ENCODE measurements at regions not wholly inside any gene's neighbourhood (a gene's known extent, or its start where the extent isn't known, plus 50 kb on each side); places are given as distances from the start of the nearest gene placed in this dataset.

DNA sequence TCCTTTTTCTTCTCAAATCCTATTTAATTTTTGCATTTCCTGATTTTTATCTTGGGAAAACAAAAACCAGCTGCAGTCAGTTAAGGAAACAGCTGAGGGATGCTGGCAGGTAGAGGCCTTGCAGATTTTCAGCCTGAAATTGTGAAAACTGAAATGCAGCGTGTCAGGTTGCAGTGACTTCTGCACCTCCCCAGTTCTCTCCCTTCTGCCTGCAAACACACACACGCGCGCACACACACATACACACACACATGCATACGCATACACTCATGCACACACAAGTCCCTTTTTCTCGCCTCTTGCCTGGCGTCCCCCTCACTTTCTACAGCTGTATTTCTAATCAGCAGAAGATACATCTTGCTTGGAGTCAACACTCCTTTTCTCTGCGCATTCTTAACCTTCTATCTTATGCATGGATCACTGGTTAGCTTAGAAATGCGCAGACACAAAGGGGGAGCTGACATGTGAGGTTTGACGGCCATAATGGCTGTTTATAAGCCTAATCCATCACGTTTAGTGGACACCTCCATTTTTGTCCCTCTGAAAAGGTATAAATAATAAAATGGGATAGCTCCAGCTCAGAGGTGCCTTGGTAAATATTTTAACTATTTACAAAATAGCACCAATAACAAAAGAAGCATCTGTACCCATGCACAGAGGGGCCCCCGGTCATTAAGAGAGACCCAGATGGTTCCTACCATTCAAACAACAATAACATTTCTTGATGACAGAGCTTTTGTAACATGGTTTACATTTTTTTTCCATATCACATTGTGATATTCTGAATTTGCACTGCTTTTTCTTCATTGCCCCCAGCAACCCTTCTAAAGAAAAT, 392.1 kb upstream of the SALL1 start:
- Histone ChIP-seq H3K27me3 (ENCODE audit: control insufficient read depth, insufficient read depth, low read length) (no peaks in the 10 kb centered on the region), H3K36me3 (ENCODE audit: control insufficient read depth, insufficient read depth, low read length) (no peaks in the 10 kb centered on the region), H3K4me3 (ENCODE audit: low read depth, low read length) (no peak overlapping the region)
- DNase-seq (ENCODE audit: low read depth), result no peak
- ChIA-PET CTCF (interaction anchor here (1.0 kb wide), 1 partner anchor 17 kb away, joined by 3 read pairs; no protein-coding TSS in a partner anchor), POLR2A (no interaction called here)
- TF ChIP-seq, protein P1, sequence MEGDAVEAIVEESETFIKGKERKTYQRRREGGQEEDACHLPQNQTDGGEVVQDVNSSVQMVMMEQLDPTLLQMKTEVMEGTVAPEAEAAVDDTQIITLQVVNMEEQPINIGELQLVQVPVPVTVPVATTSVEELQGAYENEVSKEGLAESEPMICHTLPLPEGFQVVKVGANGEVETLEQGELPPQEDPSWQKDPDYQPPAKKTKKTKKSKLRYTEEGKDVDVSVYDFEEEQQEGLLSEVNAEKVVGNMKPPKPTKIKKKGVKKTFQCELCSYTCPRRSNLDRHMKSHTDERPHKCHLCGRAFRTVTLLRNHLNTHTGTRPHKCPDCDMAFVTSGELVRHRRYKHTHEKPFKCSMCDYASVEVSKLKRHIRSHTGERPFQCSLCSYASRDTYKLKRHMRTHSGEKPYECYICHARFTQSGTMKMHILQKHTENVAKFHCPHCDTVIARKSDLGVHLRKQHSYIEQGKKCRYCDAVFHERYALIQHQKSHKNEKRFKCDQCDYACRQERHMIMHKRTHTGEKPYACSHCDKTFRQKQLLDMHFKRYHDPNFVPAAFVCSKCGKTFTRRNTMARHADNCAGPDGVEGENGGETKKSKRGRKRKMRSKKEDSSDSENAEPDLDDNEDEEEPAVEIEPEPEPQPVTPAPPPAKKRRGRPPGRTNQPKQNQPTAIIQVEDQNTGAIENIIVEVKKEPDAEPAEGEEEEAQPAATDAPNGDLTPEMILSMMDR (IDR thresholded peaks at IDR 0.05; ENCODE audit: insufficient read depth, low read depth, low read length), result no peak

DNA sequence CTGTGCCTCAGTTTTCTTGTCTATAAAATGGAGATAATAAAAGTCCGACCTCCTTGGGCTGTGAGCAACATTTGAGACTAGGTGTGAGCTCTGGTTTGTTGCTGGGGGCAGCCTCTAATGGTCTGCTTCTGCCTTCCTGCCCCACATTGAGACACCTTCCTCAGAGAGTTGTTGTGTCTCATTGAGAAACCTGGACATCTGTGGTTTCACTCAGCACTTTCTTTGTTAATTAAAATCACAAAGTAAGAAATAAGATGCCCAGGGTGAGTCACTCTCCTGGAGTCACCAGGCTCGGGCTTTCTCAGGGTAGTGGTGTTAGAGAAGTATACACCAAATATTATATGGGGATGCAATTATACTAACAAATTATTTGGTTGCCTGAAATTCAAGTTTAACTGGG, 389.2 kb upstream of the SALL1 start:
- POLR2A ChIA-PET, result interaction anchor here (0.5 to 0.6 kb wide), 2 partner anchors 70 to 1172 kb away, joined by 3 to 6 read pairs; partner anchors contain the start of gene BRD7
- CTCF ChIA-PET, result no interaction called here
- DNase-seq (ENCODE audit: low read depth), result no peak
- Histone ChIP-seq H3K4me3 (ENCODE audit: low read depth, low read length) (no peak overlapping the region), H3K36me3 (ENCODE audit: control insufficient read depth, insufficient read depth, low read length) (no peaks in the 10 kb centered on the region), H3K27me3 (ENCODE audit: control insufficient read depth, insufficient read depth, low read length) (no peaks in the 10 kb centered on the region)
- TF ChIP-seq, protein P1 (IDR thresholded peaks at IDR 0.05; ENCODE audit: insufficient read depth, low read depth, low read length), result no peak

- H3K4me3 ChIP-seq (ENCODE audit: low read depth, low read length), result no peak overlapping the region
- ChIA-PET POLR2A (no interaction called here), CTCF (interaction anchor here (0.6 to 1.1 kb wide), 6 partner anchors 9 to 619 kb away, joined by 3 to 4 read pairs (median 3); no protein-coding TSS in a partner anchor)
- TF ChIP-seq, protein P1 (IDR thresholded peaks at IDR 0.05; ENCODE audit: insufficient read depth, low read depth, low read length), result no peak
- peak; percentile 64 for DNase-seq (ENCODE audit: low read depth)
- no peaks in the 10 kb centered on the region for H3K27me3 ChIP-seq (ENCODE audit: control insufficient read depth, insufficient read depth, low read length)
- no peaks in the 10 kb centered on the region for H3K36me3 ChIP-seq (ENCODE audit: control insufficient read depth, insufficient read depth, low read length)
Measured at GRCh38 chr16:51538707-51539498, 387.8 kb upstream of the SALL1 start.

DNA sequence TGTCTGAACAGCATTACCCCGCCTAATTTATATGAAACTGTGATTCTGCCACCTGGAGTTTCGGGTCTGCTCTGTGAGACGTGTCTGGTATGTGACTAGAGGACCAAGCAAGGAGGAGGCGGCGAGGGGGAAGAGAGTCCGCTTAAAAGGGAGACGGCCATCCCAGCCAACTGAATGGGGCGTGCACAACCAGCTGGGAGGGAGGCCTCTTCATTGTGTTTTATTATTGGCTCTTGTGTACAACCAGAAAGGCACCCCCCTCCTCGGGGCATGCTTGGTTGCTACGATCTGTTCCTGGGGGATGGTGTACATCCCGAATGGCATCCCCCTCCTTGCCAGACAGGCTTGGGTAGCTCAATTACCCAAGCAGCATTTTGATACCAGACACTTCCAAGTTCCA, 384.5 kb upstream of the SALL1 start:
- Histone ChIP-seq H3K27me3 (ENCODE audit: control insufficient read depth, insufficient read depth, low read length) (no peaks in the 10 kb centered on the region), H3K36me3 (ENCODE audit: control insufficient read depth, insufficient read depth, low read length) (no peaks in the 10 kb centered on the region), H3K4me3 (ENCODE audit: low read depth, low read length) (no peak overlapping the region)
- ChIA-PET CTCF (no interaction called here), POLR2A (no interaction called here)
- no peak for DNase-seq (ENCODE audit: low read depth)
- TF ChIP-seq, protein P1 (IDR thresholded peaks at IDR 0.05; ENCODE audit: insufficient read depth, low read depth, low read length), result no peak

DNA sequence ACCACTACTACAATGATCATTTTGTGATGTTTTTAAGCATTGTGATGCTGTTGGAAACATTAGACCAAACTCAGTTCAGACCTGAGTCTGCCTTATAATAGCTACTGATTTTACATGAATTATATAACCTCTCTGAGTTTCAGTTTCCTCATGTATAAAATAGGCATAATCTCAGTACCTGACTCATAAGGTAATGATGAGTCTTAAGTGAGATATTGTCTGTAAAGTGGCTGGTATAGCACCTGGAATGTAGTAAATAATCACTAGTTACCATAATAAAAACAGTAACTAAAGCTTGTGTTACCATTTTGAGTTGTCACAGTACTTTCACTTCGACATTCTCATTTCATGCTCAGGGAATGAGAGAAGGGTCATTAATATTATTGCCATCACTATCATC, 381.5 kb upstream of the SALL1 start:
- DNase-seq (ENCODE audit: low read depth), result no peak

More for the DNA sequence above, 381.5 kb upstream of the SALL1 start:
- POLR2A ChIA-PET, result no interaction called here
- CTCF ChIA-PET, result no interaction called here
- no peak overlapping the region for H3K4me3 ChIP-seq (ENCODE audit: low read depth, low read length)
- no peaks in the 10 kb centered on the region for H3K27me3 ChIP-seq (ENCODE audit: control insufficient read depth, insufficient read depth, low read length)
- TF ChIP-seq, protein P1 (IDR thresholded peaks at IDR 0.05; ENCODE audit: insufficient read depth, low read depth, low read length), result no peak
- no peaks in the 10 kb centered on the region for H3K36me3 ChIP-seq (ENCODE audit: control insufficient read depth, insufficient read depth, low read length)

Measured in BJ (cell line).